Activated naive CD4-positive, alpha-beta T cell treated with anti-CD3 and anti-CD28 coated beads, Interleukin-2, amount 50 U/mL, for 24 hours (primary cell): ENCODE measurements at regions not wholly inside any gene's neighbourhood (a gene's known extent, or its start where the extent isn't known, plus 50 kb on each side); places are given as distances from the start of the nearest gene placed in this dataset.

Experiments used
- H3K27ac Mint-ChIP-seq: one replicate; pipeline ENCODE4 v1.8.0; 2021; ENCODE audit warnings: mild to moderate bottlenecking, mixed read lengths
- H3K27me3 Mint-ChIP-seq: one replicate; pipeline ENCODE4 v1.8.0; 2021; ENCODE audit warnings: mixed read lengths
- H3K36me3 Mint-ChIP-seq: one replicate; pipeline ENCODE4 v1.8.0; 2021; ENCODE audit warnings: mixed read lengths
- H3K4me1 Mint-ChIP-seq: one replicate; pipeline ENCODE4 v1.8.0; 2021; ENCODE audit warnings: mixed read lengths
- H3K4me3 Mint-ChIP-seq: one replicate; pipeline ENCODE4 v1.8.0; 2021; ENCODE audit warnings: mild to moderate bottlenecking, mixed read lengths
- H3K9me3 Mint-ChIP-seq: one replicate; pipeline ENCODE4 v1.8.0; 2021; ENCODE audit warnings: mixed read lengths

DNA sequence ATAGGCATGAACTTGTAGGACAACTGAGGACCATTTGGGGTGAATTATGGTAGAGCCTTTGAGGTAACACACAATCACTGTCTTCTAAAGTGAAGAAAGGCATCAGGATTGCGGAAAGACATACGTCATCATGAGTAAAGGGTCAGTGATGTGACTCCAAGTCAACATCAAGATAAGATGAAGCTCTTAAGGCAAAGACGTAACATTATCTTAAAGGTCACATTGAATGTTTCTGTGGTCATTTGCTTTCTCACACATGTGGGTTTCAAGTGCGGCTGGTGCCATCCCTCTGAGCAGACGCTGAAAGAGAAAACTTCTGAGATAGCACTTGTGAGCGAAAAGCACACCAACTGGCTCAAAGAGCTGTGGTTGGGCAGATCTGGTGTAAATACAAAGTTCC, 63.3 kb upstream of the GRAMD2B start:
- no peak overlapping the region for H3K27ac Mint-ChIP-seq
- no peaks in the 10 kb centered on the region for H3K27me3 Mint-ChIP-seq
- peaks cover 6% of the 10 kb centered on the region for H3K4me1 Mint-ChIP-seq
- no peak overlapping the region for H3K4me3 Mint-ChIP-seq
- H3K9me3 Mint-ChIP-seq: no peaks in the 10 kb centered on the region
- no peaks in the 10 kb centered on the region for H3K36me3 Mint-ChIP-seq

DNA sequence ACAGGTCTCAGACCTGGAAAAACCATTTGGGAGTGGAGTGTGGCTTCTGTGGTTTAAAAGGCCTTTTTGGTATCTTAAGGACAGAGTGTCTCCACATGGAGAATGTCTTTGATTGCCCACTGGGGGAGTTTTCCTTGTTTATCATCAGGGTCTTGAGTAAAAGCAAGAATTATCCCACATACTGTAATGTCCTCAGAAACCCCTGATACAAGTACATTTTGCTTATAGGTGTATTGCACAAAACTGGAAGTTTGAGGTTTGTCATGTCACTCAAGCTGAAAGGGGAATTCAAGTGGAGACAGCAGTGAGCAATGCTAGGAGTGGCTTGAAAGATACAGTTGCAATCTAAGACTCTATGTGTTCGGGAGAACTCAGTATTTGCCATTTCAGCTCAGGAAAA, 62.7 kb upstream of the GRAMD2B start:
- Mint-ChIP-seq H3K9me3 (no peaks in the 10 kb centered on the region), H3K4me3 (no peak overlapping the region), H3K27ac (no peak overlapping the region)

DNA sequence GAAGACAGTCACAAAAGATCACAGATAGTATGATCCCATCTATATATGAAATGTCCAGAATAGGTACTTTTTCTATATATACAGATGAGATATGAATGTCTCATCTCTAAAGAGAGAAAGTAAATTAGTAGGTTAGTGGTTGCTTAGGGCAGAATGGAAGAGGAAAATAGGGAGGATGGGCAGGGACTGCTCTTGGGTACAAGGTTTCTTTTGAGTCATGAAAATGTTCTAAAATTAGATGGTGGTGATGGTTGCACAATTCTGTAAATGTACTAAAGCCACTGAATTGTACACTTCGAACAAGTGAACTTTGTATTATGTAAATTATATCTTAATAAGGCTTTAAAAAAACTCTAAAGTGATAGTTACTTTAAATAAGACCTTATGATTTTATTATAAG, 59.6 kb upstream of the GRAMD2B start:
- H3K4me3 Mint-ChIP-seq: no peak overlapping the region
- H3K4me1 Mint-ChIP-seq: no peaks in the 10 kb centered on the region
- H3K9me3 Mint-ChIP-seq: no peaks in the 10 kb centered on the region
- H3K27ac Mint-ChIP-seq: no peak overlapping the region
- H3K27me3 Mint-ChIP-seq: no peaks in the 10 kb centered on the region
- H3K36me3 Mint-ChIP-seq: no peaks in the 10 kb centered on the region

More for the DNA sequence above, 62.7 kb upstream of the GRAMD2B start:
- Mint-ChIP-seq H3K27me3 (no peaks in the 10 kb centered on the region), H3K4me1 (peaks cover under 1% of the 10 kb centered on the region), H3K36me3 (no peaks in the 10 kb centered on the region)

DNA sequence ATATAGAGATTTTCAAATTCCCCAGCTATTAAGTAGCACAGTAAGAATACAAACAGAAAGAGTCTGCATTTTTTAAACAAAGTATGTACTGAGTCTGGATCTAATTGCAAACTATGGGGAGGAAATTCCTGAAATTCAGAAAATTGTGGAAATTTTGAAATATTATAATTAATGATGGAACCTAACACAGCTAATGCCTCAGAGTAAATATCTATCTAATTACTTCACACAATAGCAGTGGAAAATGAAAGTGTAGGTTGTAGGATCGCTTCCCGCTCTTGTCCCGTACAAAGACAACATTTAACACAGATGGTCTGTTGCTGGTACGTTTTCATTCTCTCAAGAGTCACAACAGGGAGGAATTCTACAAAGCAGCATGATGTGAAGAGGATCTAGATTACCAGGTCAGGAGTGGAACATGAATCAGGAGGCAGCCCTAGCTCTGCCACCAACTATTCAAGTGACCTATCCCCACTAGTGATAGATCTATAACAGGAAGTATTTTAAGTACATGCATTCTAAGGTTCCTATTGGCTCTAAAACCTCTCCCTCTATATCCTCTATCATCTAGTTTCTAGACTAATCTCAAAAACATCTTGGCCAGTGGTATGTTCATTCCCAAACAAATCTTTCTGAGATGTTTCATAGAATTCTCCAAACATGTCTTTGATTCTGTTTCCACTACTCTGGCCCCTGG, 58.9 kb upstream of the GRAMD2B start:
- Mint-ChIP-seq H3K4me1 (no peaks in the 10 kb centered on the region), H3K4me3 (no peak overlapping the region), H3K9me3 (no peaks in the 10 kb centered on the region), H3K36me3 (no peaks in the 10 kb centered on the region), H3K27me3 (no peaks in the 10 kb centered on the region), H3K27ac (no peak overlapping the region)

DNA sequence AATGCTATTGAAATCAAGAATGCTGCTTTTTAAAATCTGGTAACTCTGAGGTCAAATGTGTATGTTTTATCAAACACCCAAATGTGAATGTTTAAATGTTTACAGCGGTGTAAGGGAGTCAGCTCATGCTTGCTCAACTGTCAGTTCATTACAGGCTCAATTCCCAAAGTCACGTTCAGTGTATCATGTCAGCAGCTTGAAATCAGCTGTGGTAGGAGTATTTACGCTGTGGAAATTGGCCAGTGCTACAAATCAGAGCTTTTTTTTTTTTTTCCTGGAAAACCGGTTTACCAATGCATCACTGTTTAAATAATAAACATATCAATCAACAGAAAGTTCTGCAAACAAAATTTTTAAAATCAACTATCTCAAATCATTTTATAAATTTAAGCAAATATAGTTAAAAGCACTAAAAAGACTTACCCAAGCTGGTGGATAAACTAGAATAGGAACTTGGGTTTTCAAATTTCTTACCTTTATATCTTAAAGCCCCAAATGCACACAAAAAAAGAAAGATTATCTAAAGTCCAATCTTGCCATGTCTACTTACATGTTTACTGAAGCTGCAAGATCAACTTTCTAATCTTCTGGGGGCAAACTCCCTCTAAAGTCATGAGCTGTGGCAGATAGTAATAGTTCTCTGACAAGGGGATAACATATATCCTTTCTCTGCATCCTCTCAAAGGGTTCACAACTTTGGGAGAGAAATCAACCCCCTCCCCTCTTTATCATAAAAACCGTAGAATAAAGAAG, 57.6 kb upstream of the GRAMD2B start:
- H3K4me3 Mint-ChIP-seq: no peak overlapping the region
- H3K36me3 Mint-ChIP-seq: no peaks in the 10 kb centered on the region
- H3K27me3 Mint-ChIP-seq: no peaks in the 10 kb centered on the region
- H3K4me1 Mint-ChIP-seq: no peaks in the 10 kb centered on the region
- no peaks in the 10 kb centered on the region for H3K9me3 Mint-ChIP-seq
- no peak overlapping the region for H3K27ac Mint-ChIP-seq

DNA sequence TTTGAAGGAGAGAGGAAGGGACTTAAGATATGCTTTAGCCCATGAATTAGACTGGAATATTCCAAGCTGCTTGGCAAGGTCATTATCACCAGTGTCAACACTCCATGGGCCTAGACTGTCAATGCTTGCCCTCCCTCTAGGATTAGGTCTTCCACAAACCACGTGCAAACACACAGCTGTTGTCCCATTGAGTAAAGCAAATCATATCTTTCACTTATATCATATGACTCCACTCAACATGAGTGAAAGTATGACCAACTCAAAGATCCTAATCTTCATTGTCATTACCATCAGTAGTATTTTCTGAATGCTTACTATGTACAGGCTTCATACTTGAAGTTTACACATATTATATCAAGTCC, 57.0 kb upstream of the GRAMD2B start:
- H3K4me3 Mint-ChIP-seq: no peak overlapping the region
- H3K27me3 Mint-ChIP-seq: no peaks in the 10 kb centered on the region
- no peaks in the 10 kb centered on the region for H3K9me3 Mint-ChIP-seq
- no peak overlapping the region for H3K27ac Mint-ChIP-seq
- H3K4me1 Mint-ChIP-seq: no peaks in the 10 kb centered on the region
- no peaks in the 10 kb centered on the region for H3K36me3 Mint-ChIP-seq

DNA sequence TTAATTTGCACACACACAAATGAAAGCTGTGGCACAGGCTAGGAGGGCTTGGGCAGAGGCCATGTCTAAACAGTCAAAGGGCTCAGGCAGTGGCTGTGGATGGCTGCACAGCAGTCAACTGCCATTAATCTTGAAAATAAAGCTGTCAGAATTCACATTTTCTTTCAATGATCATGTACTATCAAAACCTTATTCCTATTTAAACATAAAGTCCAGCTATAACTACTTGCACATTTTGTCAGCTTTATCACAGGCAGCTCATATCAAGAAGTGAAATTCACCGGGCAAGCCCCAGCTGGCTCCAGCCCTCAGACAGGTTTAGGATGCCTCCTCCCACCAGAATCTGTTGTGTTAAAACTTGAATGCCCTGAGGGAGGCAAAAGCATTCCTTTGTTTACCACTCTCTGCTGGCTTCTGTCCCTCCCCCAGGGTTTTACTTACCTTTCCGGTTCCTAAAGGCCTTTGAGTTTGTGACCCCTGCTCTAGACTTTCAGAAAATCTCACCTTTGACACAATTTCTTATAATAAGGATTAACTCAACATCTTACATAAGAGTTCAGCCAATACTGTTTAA, 54.9 kb upstream of the GRAMD2B start:
- Mint-ChIP-seq H3K36me3 (no peaks in the 10 kb centered on the region), H3K4me3 (no peak overlapping the region), H3K27me3 (no peaks in the 10 kb centered on the region), H3K4me1 (peaks cover 3% of the 10 kb centered on the region), H3K27ac (no peak overlapping the region), H3K9me3 (no peaks in the 10 kb centered on the region)

DNA sequence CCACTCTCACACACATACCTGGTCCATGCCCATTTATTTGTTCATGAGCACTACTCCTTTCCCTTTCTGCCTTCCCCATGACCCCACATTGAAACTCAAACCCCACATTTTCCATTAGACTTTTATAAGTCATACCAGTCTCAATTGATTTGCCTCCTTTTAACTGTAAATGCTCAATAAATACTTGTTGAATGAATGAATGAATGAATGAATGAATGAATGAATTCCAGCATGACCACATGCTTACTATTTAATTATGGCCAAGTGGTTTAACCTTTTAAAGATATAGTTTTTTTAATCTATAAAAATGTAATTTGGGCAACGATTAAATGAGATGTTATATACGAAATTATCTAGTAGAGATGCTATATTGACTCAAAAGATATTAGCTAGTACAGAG, 54.1 kb upstream of the GRAMD2B start:
- H3K36me3 Mint-ChIP-seq: no peaks in the 10 kb centered on the region
- H3K27ac Mint-ChIP-seq: no peak overlapping the region

DNA sequence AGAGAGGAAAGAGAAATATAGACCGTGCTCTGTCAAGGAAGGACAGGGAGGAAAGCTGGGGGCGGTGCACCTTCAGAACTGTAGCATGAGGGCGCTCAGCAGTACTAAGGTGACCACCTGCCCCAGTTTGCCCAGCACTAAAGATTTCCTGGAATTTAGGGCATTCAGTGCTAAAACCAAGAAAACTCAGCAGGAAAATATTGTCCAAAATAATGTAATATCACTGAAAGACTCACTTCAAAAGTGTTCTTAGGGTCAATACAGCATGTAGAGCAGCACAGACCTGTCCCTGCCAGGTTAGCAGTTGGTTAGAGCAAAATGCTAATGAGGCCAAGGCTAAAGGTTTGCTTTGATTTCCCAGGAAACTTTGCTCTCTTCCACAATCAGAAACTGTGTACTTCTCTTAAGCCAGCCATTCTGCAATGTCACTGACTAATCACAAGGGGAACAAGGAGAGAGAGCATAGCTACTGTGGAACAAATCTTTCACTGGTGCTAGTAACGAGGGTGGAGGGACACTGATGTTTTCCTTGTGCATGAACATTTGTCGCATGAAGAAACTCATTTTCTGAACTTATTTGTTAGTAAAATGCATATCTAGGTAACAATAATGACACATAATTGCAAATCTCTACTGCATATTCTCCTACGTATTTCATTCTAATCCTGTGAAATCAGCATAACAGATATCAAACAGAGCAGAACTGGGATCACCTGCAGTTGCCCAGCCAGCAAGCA, 53.0 kb upstream of the GRAMD2B start:
- no peak overlapping the region for H3K27ac Mint-ChIP-seq
- no peaks in the 10 kb centered on the region for H3K9me3 Mint-ChIP-seq
- no peak overlapping the region for H3K4me3 Mint-ChIP-seq
- no peaks in the 10 kb centered on the region for H3K36me3 Mint-ChIP-seq
- H3K27me3 Mint-ChIP-seq: no peaks in the 10 kb centered on the region
- H3K4me1 Mint-ChIP-seq: peaks cover 18% of the 10 kb centered on the region

More for the DNA sequence above, 54.1 kb upstream of the GRAMD2B start:
- Mint-ChIP-seq H3K9me3 (no peaks in the 10 kb centered on the region), H3K27me3 (no peaks in the 10 kb centered on the region), H3K4me3 (no peak overlapping the region), H3K4me1 (peaks cover 11% of the 10 kb centered on the region)

DNA sequence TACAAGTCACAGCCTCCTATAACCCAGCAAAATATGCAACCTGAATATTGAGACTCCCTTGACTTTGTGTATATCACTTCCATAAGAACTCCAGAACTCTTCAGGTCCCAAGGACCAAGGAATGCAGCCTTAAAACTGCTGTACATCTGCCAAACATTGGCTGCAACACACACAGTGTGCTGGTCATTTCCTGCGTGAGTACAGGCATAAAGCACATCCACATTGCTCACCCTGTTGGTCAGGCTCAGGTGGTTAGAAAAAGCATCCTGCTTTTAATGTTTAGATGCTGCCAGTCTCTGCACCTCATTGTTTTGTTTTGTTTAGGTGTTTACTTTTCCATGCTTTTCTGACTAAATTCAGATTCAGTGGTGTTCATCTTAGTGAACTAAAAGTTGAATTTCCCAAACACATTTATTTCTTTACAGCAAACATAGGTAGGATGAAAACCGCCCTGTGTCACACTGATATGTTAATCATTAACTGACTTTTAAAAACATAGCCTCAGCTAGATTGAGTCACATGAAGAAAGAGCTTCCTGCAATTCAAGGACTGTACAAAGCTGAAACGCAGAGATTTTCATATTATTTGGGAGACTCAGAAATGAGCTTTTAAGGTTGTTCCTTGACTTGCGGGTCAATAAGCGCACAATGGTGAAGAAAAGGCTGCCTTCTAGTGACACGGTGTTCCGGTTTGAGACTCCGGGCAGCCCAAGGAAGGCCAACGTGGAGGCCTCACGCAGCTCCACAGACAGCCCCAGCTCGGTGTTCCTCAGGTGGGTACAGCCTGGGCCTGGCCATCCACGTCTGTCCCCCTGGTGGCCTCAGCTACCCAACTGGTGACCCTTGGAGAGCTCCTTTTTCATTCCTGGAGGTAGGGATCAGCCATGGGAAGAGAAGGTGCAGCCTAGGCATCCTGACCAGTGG, 52.2 kb upstream of the GRAMD2B start:
- Mint-ChIP-seq H3K9me3 (no peaks in the 10 kb centered on the region), H3K36me3 (no peaks in the 10 kb centered on the region), H3K27me3 (no peaks in the 10 kb centered on the region), H3K4me1 (peaks cover 18% of the 10 kb centered on the region), H3K4me3 (no peak overlapping the region), H3K27ac (no peak overlapping the region)

DNA sequence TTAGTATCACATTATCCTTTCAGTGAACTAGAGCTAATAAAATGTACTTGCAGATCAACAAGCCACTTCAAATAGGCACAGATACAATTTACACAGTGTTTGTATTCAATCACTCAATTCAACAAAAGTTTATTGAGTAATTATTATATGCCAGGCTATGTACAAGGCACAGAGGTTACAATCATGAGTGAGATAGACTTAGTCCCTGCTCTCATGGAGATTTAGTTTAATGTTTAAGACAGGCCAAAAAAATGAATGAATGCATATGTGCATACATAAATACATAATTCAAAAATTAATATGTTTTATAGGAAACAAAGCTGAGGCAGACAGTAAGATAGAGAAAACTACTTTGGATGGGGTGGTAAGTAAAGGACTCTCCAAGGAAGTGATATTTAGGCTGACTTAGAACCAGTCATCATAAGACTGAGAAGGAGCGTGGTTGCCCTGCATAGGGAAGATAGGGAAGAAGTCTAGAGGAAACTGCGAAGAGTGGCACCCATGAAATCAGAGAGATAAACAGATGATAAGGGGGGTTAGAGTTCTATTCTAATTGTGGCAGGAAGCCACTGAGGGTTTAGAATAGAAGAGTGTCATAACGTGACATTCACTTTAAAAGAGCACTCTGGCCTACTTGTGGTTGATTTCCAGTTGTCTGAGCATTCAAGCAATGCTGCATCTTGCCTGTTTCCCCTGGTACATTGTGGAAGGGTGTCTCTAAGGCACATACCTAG, 49.7 kb upstream of the GRAMD2B start:
- no peaks in the 10 kb centered on the region for H3K27me3 Mint-ChIP-seq
- peak overlapping the region; percentile 53 for H3K27ac Mint-ChIP-seq
- no peaks in the 10 kb centered on the region for H3K36me3 Mint-ChIP-seq
- no peak overlapping the region for H3K4me3 Mint-ChIP-seq
- no peaks in the 10 kb centered on the region for H3K9me3 Mint-ChIP-seq
- peaks cover 18% of the 10 kb centered on the region for H3K4me1 Mint-ChIP-seq
